CD4-positive, alpha-beta T cell treated with Interleukin-21 for 1 hour (primary cell): ENCODE measurements at regions not wholly inside any gene's neighbourhood (a gene's known extent, or its start where the extent isn't known, plus 50 kb on each side); places are given as distances from the start of the nearest gene placed in this dataset.

Source experiments
- DNase-seq: peaks from one replicate; pipeline ENCODE4 v3.0.0-alpha.2; 2020

DNA sequence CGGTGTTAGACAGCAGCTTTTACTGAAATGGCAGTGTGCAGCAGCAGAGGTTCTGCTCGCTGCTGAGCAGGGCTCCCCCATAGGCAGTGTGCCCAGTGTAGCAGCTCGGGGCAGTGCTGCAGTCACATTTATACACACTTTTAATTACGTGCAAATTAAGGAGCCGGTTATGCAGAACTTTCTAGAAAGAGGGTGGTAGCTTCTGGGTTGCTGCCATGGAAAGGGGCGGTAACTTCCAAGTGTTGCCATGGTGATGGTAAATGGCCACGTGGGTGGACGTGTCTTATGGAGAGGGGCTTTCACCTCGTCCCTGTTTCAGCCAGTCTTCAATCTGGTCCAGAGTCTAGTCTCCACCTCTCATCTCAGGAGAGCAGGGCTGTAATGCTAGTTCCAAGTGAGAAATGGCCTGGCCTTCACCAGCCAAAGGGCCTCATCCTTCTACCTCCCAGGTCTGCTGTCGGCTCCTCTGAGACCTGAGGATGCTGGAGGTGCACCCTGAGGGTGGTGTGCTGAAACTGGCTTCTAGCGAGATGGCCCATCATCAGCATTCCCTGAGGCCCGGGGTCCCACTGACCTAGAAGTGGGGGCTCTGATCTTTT lies 180.5 kb upstream of the PMEPA1 start:
- DNase-seq = no peak

GRCh38 chr20:57888591-57888990 lies 178.8 kb upstream of the PMEPA1 start:
- DNase-seq = no peak

DNA sequence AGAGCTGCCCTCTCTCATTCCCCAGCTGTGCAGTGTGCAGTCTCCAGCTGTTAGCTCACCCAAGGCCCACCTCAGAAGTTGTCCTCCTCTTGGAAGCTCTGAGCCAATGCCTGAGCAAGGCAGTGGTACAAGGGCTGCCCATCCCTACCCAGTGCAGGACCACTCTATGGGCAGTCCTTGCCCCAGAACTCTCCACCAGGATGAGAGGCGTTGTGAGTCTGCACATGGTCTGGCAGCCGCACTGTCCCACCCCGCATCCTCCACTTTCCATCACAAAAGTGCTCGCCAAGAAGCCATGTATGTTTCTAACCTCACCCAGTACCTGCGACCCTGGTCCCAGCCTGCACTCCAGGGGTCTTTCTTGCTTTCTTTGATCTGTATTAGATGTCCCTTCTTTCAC lies 175.1 kb upstream of the PMEPA1 start:
- no peak for DNase-seq

DNA sequence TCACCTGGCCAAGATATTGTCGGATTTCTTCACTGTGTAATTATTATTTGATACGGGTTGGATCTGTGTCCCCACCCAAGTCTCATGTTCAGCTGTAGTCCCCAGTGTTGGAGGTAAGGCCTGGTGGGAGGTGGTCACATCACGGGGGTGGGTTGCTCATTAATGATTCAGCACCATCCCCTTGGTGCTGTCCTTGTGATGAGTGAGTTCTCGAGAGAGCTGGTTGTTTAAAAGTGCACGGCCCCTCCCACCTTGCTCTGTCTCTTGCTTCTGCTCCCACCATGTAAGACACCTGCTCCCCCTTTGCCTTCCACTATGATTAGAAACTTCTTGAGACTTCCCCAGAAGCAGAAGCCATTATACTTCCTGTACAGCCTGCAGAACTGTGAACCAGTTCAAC lies 173.9 kb upstream of the PMEPA1 start:
- no peak for DNase-seq

DNA sequence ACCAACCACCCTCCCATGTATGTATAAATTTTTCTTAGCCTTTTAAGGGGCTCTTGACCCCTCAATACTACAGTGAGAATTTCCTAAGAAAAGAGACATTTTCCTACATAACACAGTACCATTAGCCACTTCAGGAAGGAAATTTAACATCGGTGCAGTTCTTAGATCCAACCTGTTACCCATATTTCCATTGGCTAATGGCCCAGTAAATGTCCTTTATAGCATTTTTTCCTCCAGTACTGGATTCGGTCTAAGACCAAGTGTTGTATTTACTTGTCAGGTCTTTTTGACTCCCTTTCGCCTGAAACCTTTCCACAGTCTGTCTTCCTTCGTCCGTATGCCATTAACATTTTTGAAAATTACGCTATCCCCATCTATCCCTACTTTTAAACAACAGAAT lies 173.4 kb upstream of the PMEPA1 start:
- DNase-seq = no peak

GRCh38 chr20:57882451-57883161 lies 172.8 kb upstream of the PMEPA1 start:
- no peak for DNase-seq

DNA sequence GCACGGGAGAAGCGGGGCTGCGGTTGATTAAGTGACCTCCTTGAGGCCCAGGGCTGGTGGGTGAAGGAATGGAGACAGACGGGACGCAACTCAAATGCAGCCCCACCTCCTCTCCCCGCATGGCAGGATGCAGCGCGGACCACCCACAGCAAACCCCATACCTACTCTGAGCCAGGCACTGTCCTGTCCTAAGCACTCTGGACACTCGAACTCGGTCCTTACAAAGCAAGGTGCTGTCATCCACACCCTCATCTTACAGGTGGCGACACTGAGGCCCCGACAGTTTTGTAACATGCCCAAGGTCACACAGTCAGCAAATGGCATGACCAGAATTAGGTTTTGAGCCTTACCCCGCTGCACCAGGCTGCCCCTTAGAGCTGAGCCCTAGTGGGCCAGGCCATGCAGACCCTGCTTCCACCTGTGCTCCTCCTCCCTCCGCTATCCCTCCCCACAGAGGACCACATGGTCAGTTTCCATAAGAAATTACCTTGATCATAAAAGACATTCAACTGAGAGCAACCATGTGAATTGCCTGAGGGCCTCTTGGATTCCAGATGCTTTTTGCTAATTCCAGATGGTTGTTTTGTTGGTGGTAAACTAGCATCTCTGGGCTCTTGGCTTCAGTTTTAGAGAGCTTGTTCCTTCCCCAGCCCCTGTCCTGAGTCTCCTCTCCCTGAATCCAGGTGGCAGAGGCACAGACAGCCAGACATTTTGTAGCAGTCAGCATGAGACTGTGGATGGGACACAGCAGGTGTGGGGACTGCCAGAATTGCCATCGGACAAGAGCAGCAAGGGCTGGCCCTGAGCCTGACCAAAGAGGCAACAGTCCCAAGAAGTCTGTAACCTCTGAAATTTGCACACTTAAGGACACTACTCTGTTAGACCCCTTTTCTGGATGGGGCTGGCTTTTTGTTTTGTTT lies 171.9 kb upstream of the PMEPA1 start:
- DNase-seq = no peak

DNA sequence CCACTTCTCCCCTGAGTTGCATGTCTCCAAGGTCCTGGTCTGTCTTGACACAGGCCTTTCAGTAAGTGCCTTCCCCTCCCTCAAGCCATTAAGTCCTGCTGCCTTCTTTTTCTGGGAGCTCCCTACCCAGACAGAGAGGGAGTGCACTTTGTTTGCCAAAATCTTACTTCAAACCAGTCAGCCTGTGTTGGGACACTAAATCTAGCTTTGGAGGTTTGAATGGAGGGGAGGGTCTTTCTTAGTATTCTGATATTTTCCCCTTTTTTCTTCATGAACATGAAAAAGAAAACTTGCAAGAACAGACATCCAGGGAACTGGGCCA lies 170.7 kb upstream of the PMEPA1 start:
- no peak for DNase-seq

- no peak for DNase-seq
These were observed 170.2 kb upstream of the PMEPA1 start for GRCh38 chr20:57879779-57880570.

DNA sequence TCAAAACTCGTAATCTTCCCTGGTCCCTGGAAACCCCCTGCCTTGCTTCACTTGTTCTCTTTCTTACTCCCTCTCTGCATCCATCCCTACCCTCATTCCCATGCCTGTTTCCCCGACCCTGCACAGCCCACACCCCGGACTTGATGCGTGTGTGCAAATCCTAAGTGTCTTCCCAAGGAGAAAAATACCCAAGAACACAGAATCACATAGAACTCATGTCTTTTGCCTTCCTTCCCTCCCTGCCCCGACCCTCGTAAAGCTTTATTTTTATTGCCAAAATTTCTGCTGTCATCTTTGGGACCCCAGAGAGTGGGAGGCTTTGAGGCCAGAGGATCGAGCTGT lies 169.6 kb upstream of the PMEPA1 start:
- no peak for DNase-seq

DNA sequence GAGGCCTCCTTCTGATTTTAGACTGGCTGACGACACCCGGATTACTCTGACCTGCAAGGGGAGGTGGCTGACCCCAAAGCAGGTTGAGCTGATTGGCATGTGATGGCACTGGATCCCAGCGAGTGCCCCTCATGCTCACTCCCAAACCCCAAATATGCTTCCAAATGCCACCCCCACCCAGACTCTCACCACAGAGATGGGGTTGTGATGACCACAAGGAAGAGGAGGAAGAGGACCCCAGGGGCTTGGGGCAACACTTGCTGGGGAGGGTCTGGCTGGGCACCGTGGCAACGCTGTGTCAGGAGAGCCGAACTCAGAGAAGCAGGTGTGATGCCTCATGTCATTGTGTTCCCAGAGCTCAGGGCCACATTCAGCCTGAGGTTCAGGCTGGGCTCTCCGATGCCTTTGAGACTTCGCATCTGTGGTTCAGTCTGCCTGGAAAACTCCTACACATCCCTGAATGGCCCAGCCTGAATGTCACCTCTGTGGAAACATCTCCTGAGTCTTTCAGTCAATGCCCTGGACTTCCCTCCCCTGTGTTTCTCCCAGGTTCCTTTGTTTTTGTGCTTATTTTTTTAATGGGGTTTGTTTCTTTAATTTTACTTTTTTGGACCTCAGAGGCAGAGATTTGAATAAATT lies 169.1 kb upstream of the PMEPA1 start:
- no peak for DNase-seq

DNA sequence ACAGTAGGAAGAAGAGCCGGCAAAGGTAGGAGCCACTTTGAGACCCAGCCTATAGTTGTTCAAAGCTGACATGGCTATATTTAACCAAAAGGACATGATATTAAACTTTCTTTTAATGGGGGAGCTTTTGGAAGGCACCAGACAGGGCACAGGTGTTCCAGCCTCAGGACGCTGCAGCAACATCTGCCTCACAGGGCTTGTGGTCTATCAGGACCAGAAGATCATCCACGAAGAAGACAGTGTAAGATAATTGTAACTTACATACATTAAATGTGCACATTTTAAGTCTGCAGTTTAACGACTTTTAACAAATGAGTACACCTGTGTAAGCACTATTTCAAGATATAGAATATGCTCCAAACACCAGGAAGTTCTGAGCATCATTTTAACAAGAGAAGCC lies 168.2 kb upstream of the PMEPA1 start:
- no peak for DNase-seq

DNA sequence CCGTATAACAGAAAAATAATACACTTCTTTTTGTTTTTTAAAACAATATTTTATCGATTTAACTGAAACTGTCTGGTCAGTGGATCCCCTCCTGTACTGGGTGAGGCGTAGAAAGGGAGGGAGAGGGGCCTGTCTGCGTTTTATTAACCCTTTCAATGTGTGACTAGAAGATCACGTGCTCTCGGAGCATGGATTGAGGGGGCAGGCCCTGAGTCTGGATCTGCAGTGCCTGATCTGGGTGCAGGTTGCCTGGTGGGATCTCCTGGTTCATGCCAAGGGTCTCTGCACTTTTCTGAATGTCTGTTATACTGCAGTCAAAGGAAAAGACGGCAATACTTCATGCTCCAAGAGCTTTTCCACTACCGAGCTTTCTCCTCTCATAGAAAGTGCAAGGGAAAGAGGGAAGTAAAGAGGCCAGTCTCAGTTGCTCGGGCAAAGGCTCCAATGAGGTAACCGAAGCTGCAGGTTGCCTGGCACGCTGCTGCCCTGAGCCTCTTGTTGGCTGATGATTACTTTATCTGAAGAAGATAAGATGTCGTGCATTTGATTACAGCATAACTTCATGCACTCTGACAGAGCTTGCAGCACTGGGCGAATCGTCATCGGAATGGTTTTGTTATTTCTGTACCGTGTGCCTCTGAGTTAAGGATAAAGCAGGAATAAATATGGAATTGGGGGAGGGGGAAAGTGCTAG lies 167.5 kb upstream of the PMEPA1 start:
- no peak for DNase-seq

DNA sequence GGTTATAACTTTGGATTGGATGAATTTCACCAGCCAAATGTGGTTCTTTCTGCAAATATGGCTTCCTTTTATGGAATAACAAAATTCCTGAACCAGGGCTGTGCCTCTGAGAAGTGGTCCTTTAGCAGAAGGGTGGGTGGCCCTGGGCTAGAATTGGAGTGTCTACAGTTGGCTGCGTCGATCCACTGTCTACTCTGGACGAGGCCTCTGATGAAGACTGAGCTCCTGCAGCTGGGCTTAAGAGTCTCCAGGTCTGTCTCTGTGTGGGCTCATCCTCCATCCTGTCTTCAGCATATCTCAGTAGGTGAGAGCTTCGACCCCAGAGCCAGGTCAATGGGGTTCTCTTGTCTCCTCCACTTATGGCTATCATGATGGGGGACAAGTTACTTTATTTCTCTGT lies 166.3 kb upstream of the PMEPA1 start:
- DNase-seq = no peak

DNA sequence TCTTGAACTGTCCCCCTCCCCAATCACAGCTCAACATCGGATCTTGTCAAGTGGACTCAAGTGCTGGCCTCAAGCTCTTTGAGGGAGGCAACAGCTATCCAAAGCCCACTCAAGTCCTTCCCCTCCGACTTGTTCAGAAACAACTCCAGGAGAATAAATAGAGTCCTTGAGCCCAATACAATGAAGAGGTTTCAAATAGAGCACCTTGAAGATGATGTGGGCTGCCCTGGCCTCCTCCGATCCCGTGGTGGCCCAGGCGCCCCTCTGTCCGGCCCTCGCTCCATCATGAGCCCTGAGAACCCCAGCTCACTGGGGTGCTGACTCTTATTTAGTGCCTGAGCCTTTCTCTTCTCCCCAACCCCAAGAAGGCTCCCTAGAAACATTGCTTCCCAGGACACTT lies 164.3 kb upstream of the PMEPA1 start:
- no peak for DNase-seq

- no peak for DNase-seq
These were observed 163.1 kb upstream of the PMEPA1 start for GRCh38 chr20:57872816-57873409.

GRCh38 chr20:57871237-57871632 lies 161.4 kb upstream of the PMEPA1 start:
- no peak for DNase-seq

DNA sequence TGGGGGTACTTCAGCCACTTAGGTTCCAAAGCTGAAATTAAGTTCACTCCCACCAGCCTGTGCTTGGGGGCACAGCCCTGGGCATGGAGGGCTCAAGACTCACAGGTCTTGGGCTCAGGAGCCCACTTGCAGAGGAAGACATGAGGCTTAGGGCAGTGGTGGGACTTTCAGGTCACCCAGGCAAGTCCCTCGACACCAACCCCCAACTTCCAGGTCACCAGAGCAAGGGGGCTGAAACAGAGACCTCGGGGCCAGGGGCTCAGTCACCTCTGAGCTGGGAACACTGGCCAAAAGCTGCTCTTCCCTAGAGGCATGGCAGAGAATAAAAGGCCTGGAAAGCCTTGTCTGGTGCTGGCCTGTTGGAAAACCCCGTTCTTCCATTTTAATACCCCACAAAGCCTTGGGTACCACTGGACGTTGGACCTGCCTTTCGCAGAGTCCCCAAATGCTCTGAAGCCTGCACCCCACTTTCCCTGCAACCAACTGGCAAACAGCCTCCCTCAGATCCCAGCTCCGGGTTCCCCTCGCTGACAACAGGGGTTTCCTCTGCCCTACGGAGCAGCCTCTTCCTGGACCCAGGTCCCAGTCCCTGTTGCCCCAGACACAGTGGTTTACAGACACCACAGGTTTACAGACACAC lies 160.9 kb upstream of the PMEPA1 start:
- DNase-seq = no peak

DNA sequence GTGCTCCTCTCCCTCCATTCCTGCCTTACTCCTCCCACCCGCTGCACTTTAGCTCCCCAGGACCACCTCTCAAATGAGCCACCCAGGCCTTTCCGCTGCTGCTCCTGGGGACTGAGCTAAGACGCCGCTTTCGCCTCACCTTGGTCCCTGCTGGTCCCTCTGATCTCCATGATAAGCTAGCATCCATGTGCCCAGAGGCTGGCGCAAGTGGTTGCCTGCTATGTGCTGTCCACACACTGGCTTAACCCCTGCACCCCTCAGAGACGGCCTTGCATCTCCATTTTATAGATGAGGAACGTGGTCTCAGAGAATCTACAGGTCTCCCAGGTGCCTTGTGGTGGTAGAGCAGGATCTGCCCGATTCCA lies 160.1 kb upstream of the PMEPA1 start:
- DNase-seq = no peak

GRCh38 chr20:57869291-57869950 lies 159.6 kb upstream of the PMEPA1 start:
- DNase-seq = no peak

DNA sequence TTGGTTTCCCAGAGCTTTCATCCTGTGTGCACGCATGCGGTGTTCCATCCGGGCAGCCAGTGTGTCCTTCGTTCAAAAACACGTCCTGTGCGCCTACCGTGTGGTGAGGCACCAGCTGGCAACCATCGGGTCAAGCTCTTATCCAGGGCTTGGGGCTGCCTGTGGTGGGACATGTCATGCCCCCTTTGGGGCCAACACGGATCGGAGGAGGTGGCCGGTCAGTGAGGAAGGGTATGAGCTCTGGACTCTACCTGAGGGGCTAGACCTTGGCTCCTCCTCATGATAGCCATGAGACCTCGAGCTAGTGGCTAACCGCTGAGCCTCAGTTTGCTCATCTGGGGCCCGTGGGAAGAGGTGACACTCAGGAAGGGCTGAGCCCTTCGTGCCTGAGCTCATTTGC lies 158.5 kb upstream of the PMEPA1 start:
- DNase-seq = no peak
